ENCODE measurements at regions not wholly inside any gene's neighbourhood (a gene's known extent, or its start where the extent isn't known, plus 50 kb on each side); places are given as distances from the start of the nearest gene placed in this dataset.

GRCh38 chr5:26569929-26570258 is 468.5 kb downstream of the CDH9 start:
- no peak for TF ChIP-seq CTCF (IDR thresholded peaks at IDR 0.05; ENCODE audit: insufficient read depth, low read length, poor library complexity, severe bottlenecking)
- no peak overlapping the region for H3K4me3 ChIP-seq (ENCODE audit: low read depth, low read length)
- no peaks in the 10 kb centered on the region for H3K36me3 ChIP-seq (ENCODE audit: control insufficient read depth, insufficient read depth, low read length)
- no peaks in the 10 kb centered on the region for H3K27me3 ChIP-seq (ENCODE audit: control insufficient read depth, insufficient read depth, low read length)
- no peak for DNase-seq (ENCODE audit: low read depth)

- no peak for TF ChIP-seq CTCF (IDR thresholded peaks at IDR 0.05; ENCODE audit: insufficient read depth, low read length, poor library complexity, severe bottlenecking)
- no peak for DNase-seq (ENCODE audit: low read depth)
- no peaks in the 10 kb centered on the region for H3K27me3 ChIP-seq (ENCODE audit: control insufficient read depth, insufficient read depth, low read length)
- no peaks in the 10 kb centered on the region for H3K36me3 ChIP-seq (ENCODE audit: control insufficient read depth, insufficient read depth, low read length)
- no peak overlapping the region for H3K4me3 ChIP-seq (ENCODE audit: low read depth, low read length)
Observed at GRCh38 chr5:26569241-26569928, 469.0 kb downstream of the CDH9 start.

GRCh38 chr5:26568316-26568715 is 470.1 kb downstream of the CDH9 start:
- H3K27me3 ChIP-seq (ENCODE audit: control insufficient read depth, insufficient read depth, low read length) = no peaks in the 10 kb centered on the region
- no peaks in the 10 kb centered on the region for H3K36me3 ChIP-seq (ENCODE audit: control insufficient read depth, insufficient read depth, low read length)
- H3K4me3 ChIP-seq (ENCODE audit: low read depth, low read length) = no peak overlapping the region
- DNase-seq (ENCODE audit: low read depth) = no peak
- TF ChIP-seq CTCF (IDR thresholded peaks at IDR 0.05; ENCODE audit: insufficient read depth, low read length, poor library complexity, severe bottlenecking) = no peak

GRCh38 chr5:26563979-26564378 is 474.4 kb downstream of the CDH9 start:
- Histone ChIP-seq H3K4me3 (ENCODE audit: low read depth, low read length) (no peak overlapping the region), H3K27me3 (ENCODE audit: control insufficient read depth, insufficient read depth, low read length) (no peaks in the 10 kb centered on the region), H3K36me3 (ENCODE audit: control insufficient read depth, insufficient read depth, low read length) (no peaks in the 10 kb centered on the region)
- no peak for DNase-seq (ENCODE audit: low read depth)
- TF ChIP-seq CTCF (IDR thresholded peaks at IDR 0.05; ENCODE audit: insufficient read depth, low read length, poor library complexity, severe bottlenecking) = no peak

GRCh38 chr5:26553079-26553478 is 485.3 kb downstream of the CDH9 start:
- peak; percentile 42 for DNase-seq (ENCODE audit: low read depth)
- no peaks in the 10 kb centered on the region for H3K36me3 ChIP-seq (ENCODE audit: control insufficient read depth, insufficient read depth, low read length)
- no peak overlapping the region for H3K4me3 ChIP-seq (ENCODE audit: low read depth, low read length)
- TF ChIP-seq CTCF (IDR thresholded peaks at IDR 0.05; ENCODE audit: insufficient read depth, low read length, poor library complexity, severe bottlenecking) = no peak
- H3K27me3 ChIP-seq (ENCODE audit: control insufficient read depth, insufficient read depth, low read length) = no peaks in the 10 kb centered on the region

- DNase-seq (ENCODE audit: low read depth) = no peak
- TF ChIP-seq CTCF (IDR thresholded peaks at IDR 0.05; ENCODE audit: insufficient read depth, low read length, poor library complexity, severe bottlenecking) = no peak
- no peak overlapping the region for H3K4me3 ChIP-seq (ENCODE audit: low read depth, low read length)
Observed at GRCh38 chr5:26543987-26544386, 494.4 kb downstream of the CDH9 start.

More at GRCh38 chr5:26543987-26544386, 494.4 kb downstream of the CDH9 start:
- H3K36me3 ChIP-seq (ENCODE audit: control insufficient read depth, insufficient read depth, low read length) = no peaks in the 10 kb centered on the region
- H3K27me3 ChIP-seq (ENCODE audit: control insufficient read depth, insufficient read depth, low read length) = no peaks in the 10 kb centered on the region

Data from kidney epithelial cell (primary cell).